NCI-H526 (cell line): ENCODE measurements at regions not wholly inside any gene's neighbourhood (a gene's known extent, or its start where the extent isn't known, plus 50 kb on each side); places are given as distances from the start of the nearest gene placed in this dataset.
"Not testable (repeated sequence)": the region's sequence is repeated elsewhere in the genome, so short reads cannot be mapped to it uniquely, and the experiment has no call there.

Experiments used
- DNase-seq, 2 experiments: peaks; one replicate each; lab custom pipeline; 2025; lab: John Stamatoyannopoulos, UW

DNA sequence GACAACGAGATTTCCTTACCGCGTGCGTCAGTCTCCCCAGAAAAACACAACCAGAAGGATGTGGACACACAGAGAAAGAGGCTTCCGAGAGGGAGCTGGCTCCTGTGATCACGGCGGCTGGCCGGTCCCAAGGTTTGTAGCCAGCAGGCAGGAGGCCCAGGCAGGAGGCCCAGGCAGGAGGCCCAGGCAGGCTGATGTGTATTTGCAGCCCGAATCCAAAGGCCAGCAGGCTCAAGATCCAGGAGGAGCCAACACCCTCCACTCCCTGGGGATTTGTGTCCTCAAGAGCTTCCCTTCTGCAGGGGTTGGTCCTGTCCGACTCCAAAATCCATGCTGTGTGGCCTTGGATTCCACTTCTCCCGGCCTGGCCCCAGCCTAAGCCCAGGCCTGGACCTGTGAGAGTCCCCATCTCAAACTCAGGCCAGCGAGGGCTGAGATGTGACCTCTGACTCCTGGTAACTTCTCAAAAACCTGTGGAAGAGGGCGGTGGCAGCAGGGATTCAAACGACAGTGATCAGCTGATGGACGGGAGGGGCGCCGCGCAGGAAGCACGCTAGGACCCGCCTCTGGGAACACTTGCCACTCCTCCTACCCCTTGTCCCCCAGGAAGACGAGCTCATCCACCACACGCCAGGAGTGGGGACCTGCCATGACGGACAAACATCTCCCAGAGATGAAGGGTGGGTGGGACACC, 75.0 kb upstream of the PPP1R26 start:
- DNase-seq, result no peak

DNA sequence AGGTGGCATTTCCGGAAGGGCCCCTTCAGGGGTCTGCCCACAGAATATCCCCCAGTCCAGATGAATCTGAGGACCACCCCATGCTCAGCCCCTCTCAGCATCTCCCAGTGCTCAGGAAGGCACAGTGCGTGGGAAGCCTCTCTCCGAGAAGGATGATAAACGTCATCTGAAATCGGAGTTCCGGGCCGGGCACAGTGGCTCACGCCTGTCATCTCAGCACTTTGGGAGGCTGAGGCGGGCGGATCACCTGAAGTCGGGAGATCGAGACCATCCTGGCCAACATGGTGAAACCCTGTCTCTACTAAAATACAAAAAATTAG, 74.5 kb upstream of the PPP1R26 start:
- not testable (repeated sequence) for DNase-seq

DNA sequence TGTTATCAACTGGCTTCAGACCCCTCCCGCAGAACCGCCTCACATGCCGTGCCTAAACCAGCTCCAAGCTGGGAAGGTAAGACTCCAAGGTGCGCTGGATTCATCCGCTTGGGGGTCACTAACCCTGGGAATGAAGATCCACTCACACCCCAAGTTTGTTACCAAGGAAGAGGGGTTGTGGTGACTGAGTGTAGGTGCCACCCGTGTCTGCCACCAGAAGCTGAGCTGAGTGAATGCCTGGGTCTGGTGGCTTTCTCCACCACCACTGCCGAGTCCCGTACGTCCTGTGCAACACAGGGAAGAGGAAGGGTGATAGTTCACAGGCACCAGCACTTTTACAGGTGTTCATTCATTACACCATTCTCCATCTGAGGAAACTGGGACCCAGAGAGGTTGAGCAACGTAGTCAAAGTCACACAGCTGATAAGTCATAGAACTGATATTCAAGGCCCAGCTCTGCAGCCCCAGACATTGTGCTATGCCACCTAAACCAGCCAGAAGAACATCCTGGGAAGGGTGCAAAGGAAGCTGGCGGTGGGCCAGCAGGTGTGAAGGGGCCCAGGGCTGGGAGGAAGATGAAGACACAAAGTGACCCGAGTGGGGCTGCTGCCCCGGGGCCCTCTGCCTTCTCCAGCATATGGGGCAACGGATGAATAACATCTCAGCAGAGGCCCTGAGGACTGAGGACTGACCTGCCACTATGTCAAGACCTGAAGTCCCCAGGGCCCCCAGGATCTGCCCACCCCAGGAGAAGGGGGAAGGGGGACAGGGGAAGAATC, 70.9 kb upstream of the PPP1R26 start:
- DNase-seq, result no peak

DNA sequence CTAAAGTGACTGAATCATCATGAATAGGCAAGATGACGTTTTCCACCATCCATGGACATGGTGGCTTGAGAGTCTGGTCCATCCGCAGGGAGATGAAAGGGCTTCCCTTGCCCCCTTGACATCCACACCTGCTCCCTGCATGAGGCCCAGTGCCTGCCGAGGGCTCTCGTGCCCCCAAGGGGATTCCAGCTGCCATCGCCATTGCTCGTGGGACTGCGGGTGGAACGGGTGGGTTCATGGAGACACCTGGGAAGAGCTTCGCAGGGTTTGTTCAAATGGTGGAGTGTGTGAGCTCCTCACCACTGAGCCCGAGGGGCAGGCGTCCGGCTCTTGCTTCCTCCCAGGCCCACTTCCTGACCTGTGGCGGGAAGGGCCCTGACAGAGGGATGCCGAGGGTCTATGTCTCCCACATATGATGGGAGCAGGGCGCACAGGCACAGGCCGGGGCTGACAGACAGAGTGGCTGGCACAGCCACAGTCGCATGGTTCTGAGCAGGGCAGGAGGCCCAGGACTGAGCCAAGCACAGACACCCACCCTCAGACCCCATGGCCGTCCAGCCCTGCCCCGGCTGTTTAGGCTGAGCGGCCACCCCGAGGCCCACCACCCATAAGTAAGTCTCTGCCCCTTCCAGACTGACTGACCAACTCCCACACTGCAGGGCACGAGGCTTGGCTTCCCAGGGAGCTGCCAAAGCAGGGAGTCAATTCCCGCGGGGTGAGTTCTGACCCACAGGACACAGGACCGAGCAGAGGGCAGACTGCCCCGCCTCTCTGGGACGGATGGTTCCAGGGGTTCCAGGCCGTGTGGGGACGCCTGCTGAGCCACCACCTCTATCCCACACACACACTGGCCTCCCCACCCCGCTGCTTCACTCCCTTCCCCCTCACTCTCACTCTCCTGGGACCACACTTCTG, 70.0 kb upstream of the PPP1R26 start:
- no peak for DNase-seq

DNA sequence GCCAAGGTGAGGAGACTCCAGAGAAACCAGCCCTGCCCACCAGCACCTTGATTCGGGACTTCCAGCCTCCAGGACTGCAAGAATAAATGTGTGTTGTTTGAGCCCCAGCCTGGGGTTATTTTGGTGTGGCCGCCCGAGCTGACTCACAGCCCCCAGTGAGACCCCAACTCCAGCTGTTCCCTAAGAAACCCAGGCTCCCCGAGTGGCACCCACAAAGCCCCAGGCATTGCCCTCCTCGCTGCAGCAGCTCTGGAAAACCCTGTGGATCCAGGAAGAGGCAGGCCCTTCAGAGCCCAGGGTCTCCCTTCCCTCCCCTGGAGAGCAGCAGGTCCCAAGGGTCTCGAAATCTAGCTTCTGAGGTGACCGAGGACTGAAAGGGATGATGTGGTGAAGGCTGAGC, 69.2 kb upstream of the PPP1R26 start:
- DNase-seq, result no peak

DNA sequence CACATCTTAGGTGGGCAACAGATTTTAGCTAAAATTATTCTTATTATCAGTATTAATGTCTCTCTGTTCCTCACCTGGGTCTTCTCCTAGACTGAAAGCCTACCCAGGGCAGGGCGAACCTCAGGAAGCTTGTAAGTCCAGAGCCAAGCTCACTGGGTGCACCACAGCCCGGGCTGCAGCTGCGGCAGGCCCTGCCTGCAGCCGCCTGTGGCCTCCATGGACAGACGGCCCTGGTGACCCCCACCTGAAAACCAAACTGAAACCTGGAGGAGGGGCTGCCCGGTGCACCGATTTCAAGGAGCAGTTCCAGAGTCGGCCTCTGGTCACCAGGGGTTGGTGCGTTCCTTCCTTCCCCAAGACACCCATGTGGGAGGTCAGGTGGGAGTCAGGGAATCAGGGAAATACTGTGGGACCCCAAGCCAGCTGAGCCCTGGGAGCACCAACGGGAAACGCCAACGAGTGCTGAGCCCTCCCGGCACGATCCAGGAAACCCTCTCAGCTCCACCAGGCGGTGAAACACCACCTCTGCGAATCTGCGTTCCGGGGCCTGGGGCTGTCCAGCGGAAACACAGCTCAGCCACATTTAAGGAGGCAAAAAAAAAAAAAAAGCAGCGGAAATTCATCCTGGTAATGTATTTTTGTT, 68.6 kb upstream of the PPP1R26 start:
- no peak for DNase-seq

DNA sequence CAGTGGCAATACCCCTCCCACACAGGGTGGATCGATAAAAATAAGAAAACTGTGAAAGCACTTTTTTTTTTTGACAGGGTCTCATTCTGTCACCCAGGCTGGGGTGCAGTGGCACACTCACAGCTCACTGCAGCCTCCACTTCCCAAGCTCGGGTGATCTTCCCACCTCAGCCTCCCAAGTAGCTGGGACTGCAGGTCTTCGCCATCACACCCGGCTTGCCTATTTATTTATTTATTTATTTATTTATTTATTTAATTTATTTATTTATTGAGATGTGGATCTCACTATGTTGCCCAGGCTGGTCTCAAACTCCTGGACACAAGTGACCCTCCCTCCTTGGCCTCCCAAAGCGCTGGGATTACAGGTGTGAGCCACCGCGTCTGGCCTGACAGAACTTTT, 68.0 kb upstream of the PPP1R26 start:
- not testable (repeated sequence) for DNase-seq

DNA sequence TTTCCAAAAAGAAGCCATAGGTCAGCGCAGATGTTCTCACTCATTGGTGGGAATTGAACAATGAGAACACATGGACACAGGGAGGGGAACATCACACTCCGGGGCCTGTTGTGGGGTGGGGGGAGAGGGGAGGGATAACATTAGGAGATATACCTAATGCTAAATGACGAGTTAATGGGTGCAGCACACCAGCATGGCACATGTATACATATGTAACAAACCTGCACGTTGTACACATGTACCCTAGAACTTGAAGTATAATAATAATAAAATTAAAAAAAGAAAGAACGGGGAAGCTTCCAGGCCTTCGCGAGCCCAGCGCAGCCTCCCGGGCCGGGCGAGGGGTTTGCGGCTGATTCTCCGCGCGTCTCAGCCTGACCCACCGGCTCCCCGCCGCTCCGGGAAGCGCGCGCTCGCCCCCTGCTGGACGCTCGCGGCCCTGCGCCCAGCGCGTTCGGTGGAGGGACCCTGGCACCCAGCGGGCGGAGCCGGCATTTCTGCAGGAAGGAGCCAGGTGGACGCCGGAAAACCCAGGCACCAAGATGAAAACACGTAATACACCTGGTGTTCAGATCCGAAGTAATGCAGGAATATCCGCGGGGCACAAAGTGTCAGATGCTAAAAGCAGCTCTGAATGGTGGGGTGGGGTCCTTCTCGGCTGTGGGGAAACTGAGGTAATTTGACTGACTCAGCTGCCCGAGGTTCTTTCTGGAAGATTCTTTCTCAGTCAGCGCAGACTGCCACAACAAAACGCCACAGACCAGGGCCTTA, 67.1 kb upstream of the PPP1R26 start:
- DNase-seq, result peak; percentile 35 to 75

DNA sequence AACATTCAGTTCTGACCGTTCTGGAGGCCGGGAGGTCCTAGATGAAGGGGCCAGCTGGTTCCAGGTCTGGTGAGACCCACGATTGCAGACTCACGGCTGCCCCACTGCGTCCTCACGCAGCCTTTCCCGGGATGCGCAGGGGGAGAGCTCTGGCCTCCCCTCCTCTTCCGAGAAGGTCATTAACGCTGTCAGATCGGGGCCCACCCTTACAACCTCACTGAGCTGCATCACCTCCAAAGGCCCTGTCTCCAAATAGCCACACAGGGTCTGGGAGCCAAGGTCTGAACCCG, 66.6 kb upstream of the PPP1R26 start:
- no peak for DNase-seq

DNA sequence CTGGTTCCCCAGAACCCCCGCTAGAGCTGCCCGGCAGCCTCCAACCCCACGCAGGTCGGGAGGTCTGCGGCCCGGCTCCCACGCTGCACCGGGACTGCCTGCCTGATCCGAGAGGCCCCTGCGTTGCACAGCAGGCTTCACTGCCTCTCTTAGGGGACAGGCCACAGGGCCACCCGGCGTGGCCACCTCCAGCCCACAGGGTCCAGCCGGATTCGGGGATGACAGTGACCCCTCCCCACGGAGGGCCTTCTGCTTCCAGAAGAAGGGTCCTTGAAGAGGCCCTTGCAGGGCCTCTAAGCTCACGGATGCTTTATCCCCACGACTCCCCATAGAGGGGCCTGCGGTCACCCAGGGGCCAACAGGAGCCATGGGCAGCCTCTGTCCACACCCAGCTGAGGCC, 66.1 kb upstream of the PPP1R26 start:
- DNase-seq, result no peak

DNA sequence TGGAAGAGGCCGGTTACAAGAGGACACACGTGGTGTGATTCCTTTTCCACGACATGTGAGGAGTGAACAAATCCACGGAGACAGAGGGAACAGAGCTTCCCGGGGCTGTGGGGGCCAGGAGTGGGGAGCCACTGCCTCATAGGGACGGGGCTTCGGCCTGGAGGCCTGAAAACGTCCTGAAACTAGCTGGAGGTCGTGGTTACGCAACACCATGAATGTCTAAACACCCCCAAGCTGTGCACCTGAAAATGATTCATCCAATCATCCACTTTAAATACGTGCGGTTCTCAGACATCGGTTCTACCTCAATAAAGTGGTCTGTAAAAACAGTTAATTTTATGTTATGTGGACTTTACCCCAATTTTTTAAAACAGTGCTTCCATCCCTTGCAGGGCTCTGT, 65.3 kb upstream of the PPP1R26 start:
- no peak for DNase-seq

DNA sequence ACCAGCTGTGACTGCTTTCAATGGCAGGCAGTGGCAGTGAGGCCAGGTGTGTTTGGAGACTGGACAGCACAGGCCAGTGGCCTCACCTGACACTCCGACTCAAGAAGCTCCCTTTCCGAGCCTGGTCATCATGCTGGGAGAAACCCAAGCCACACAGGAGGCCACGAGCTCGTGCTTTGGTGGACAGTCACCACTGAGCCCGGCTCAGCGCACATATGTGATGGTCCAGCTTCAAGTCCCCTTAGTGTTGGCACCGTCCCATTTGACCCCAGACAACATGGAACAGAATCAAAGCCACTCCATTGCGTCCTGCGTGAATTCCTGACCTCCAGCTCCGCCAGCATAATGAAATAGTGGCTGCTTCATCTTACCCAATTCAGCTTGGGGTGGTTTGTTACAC, 64.0 kb upstream of the PPP1R26 start:
- no peak for DNase-seq

DNA sequence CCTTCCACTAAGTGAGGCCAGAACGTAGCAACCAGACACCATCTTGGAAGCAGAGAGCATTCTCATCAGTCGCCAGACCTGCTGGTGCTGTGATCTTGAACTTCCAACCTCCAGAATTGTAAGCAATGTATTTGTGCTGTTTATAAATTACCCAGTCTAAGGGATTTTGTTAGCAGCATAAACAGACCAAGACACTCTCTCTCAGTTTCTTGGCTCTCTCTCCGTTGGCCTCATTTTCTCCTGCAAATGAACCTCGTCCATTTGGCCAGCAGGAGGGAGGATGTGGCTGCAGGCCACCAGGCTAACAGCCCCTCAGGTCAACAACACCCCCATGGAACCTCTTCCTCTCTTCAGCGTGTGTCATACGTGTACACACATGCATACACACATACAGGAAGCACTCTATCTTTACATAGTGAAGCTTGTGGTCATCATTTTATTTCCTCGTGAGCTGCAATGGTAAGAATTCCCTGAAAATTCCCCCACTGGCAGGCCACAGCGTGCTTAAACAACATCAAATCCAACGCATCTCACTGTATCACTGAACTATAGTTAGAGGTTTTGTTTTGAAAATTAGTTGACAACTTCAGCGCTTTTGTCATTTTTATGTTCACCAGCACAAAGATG, 62.8 kb upstream of the PPP1R26 start:
- DNase-seq, result no peak

DNA sequence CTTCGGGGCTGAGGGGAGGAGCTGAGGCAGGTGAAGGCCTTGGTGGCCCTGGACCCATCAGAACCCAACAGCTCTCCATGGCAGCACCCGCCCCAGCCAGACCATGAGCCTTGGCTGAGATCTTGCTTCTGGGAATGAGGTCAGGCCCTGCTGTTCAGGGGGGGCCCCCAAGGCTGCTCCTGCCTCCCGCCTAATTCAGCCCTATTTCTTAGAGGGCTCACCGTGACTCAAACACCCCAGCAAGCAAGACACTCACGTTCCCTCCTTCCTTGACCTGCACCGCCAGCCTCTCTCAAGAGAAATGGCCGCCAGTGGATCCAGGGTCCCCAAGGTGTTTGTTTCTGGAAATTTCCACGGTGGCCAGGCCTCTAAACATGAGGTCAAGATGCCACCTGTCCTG, 61.4 kb upstream of the PPP1R26 start:
- no peak for DNase-seq

DNA sequence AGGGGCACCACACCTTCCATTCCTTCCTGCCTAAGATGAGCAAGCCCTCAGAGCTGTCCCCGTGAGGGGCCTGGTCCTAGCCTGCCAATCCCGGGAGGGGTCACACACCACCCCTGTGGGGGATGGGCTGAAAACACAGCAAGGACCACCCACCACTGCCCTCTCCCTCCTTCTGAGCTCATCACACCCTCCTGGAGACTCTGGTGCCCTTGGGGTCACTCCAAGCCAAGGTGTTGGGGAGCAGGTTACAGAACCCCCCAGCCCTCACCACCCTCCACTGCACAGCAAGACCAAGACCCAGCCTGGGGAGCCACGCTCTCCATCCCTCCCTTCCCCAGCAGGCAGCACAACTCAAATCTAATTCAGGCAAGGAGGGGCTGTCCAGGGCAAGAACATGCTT, 60.5 kb upstream of the PPP1R26 start:
- no peak for DNase-seq

DNA sequence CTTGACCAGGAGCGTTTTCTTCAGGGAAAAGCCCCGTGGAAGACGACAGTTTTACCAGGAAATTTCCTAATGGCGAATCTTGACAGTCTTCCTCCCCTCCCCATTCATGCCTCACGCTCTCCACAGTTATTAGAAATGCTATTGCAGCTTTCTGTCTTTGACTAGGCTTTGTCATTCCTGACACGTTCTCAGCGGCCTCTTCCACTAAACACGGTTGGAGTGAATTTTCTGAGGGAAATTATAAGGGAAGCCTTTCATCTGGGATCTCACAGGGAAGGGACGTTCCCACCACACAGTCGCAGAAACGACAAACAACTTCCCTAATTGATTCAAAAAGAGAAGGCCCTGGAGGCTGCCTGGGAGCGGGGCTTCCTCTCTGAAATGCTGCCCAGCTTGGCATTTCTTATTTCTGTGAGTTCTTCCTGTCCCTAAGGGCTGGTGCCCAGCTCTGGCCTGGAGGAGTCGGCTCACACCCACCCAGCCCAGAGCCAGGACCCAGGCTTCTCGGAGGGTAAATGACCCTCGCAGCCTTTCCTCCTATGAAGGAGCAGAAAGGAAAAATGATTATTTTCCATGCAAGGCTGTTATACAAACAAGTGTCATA, 57.1 kb upstream of the PPP1R26 start:
- no peak for DNase-seq

DNA sequence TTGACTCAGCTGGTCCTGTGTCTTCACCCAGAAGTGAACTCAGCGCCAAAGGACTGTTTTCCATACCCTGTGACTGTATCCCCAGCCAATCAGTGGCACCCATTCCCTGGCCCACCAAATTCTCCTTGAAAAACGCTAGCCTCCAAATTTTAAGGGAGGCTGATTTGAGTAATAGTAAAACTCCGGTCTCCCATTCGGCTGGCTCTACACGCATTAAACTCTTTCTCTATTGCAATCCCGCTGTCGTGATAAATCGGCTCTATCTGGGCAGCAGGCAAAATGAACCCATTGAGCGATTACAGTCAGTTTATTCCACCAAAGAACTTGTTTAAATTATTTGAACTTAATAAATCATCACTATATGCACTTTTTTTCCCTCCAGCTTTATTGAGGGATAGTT, 55.9 kb upstream of the PPP1R26 start:
- DNase-seq, result no peak
